OCI-LY3 (cell line): ENCODE measurements at regions not wholly inside any gene's neighbourhood (a gene's known extent, or its start where the extent isn't known, plus 50 kb on each side); places are given as distances from the start of the nearest gene placed in this dataset.

Experiments
- EZH2phosphoT487 ChIP-seq: fragments of 200-600 bp; shearing (Covaris generic); IDR thresholded peaks from 2 replicates; pipeline ENCODE4 v1.6.1; 2018; ENCODE audit warnings: antibody characterized with exemption, mixed run types, low read depth
- TF ChIP-seq, protein P1 (sequence below): fragments of 200-600, 300-600 bp; sonication (generic); IDR thresholded peaks from 2 replicates; pipeline ENCODE4 v1.5.1; 2014; ENCODE audit warnings: antibody characterized with exemption, low read length, low read depth

DNA sequence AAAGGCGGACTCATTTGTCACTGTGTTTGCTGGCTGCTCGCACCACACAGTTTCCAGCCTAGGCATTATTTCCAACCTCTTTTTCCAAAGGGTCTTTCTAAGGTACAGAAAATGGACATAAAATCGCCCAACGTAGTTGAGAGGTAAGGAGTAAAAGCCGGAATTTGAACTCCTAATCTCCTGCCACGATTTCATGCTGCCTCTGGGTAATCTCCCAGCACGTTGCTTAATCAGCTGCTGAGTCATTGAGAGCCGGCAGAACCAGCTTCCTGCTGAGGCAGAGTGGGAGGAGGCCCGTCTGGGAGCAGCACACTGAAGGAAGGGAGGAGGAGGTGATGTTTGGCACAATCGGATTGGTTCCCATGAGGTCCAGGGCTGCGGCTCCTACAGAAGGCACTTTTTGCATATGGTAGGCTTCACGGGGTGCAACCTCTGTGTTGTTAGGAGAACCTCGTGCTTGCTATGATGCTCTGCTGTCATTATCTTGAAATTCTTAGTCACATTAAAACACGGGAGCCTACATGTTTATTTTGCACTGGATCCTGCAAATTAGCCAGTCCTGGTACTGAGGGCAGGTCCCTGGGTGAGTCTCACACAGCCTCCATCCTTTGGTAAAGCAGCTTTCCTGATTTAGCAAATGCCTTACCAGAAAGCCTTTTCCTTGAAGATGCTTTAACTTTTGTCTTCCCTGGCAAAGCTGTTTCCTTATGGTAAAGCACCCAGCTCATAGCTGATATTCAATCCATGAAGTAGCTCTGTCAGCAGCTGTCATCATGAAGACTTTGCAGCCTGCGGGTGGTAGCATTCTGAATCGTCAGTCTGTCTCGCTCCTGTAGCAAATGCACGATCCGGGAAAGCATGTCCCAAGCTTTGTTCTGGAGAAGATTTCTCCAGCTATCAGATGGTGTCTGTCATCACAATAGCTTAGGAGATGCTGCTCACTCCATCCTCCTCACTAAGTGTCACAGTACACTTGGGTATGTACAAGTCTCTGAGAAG, 191.6 kb upstream of the MSX2 start:
- TF ChIP-seq, protein P1, sequence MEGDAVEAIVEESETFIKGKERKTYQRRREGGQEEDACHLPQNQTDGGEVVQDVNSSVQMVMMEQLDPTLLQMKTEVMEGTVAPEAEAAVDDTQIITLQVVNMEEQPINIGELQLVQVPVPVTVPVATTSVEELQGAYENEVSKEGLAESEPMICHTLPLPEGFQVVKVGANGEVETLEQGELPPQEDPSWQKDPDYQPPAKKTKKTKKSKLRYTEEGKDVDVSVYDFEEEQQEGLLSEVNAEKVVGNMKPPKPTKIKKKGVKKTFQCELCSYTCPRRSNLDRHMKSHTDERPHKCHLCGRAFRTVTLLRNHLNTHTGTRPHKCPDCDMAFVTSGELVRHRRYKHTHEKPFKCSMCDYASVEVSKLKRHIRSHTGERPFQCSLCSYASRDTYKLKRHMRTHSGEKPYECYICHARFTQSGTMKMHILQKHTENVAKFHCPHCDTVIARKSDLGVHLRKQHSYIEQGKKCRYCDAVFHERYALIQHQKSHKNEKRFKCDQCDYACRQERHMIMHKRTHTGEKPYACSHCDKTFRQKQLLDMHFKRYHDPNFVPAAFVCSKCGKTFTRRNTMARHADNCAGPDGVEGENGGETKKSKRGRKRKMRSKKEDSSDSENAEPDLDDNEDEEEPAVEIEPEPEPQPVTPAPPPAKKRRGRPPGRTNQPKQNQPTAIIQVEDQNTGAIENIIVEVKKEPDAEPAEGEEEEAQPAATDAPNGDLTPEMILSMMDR = no peak
- no peak for TF ChIP-seq EZH2phosphoT487
